K562 (cell line): ENCODE measurements at regions not wholly inside any gene's neighbourhood (a gene's known extent, or its start where the extent isn't known, plus 50 kb on each side); places are given as distances from the start of the nearest gene placed in this dataset.

Experiments used
- CTCF ChIP-seq, 3 experiments: IDR thresholded peaks in 2 of 3; conservative IDR thresholded peaks in 1 of 3; 2 replicates each; pipeline ENCODE4 v1.5.1; 2011 to 2012; ENCODE audit warnings: low read length in 3 of 3, mild to moderate bottlenecking in 3 of 3, control low read depth in 2 of 3, improper control_type of control experiment in 1 of 3, inconsistent platforms in 1 of 3, low read depth in 1 of 3, mixed read lengths in 1 of 3, moderate library complexity in 1 of 3; ENCODE audit not compliant: insufficient read depth in 2 of 3
- DPF2 ChIP-seq: fragments of 450-650 bp; IDR thresholded peaks from 2 replicates; pipeline ENCODE4 v1.6.1; 2016
- ETS1 ChIP-seq: conservative IDR thresholded peaks from 2 replicates; pipeline ENCODE4 v1.6.1; 2011; ENCODE audit warnings: low read depth, mild to moderate bottlenecking, low read length; ENCODE audit not compliant: control insufficient read depth
- ETV5 ChIP-seq: sonication (generic); formaldehyde crosslinking; IDR thresholded peaks from 2 replicates; pipeline ENCODE4 v1.4.0; 2020; ENCODE audit warnings: low read depth, mild to moderate bottlenecking, missing genetic modification reagents
- EZH2 ChIP-seq: IDR thresholded peaks from 2 replicates; pipeline ENCODE4 v1.6.1; 2012; ENCODE audit warnings: low read depth, mild to moderate bottlenecking, inconsistent platforms, low read length, borderline replicate concordance
- MIER1 ChIP-seq: fragments of 450-650 bp; IDR thresholded peaks from 2 replicates; pipeline ENCODE4 v1.6.1; 2016; ENCODE audit warnings: antibody characterized with exemption, mild to moderate bottlenecking, low read depth
- RAD21 ChIP-seq, 2 experiments: fragments of 250-450 bp in 1 of 2; fragments of 450-650 bp in 1 of 2; sonication (Bioruptor Pico) in 1 of 2; formaldehyde crosslinking in 1 of 2; IDR thresholded peaks in 1 of 2; conservative IDR thresholded peaks in 1 of 2; 2 replicates each; pipeline versions ENCODE4 v1.4.0 to v1.8.0; 2020 to 2022; ENCODE audit warnings: mild to moderate bottlenecking in 2 of 2, moderate library complexity in 1 of 2
- RBM39 ChIP-seq: fragments of 200-400 bp; formaldehyde crosslinking; optimal IDR thresholded peaks from 2 replicates; pipeline ENCODE3; 2018; ENCODE audit warnings: low read depth, low read length
- TRIM28 ChIP-seq: fragments of 450-650 bp; IDR thresholded peaks from 2 replicates; pipeline ENCODE4 v1.6.1; 2017
- ZFX ChIP-seq: sonication (generic); formaldehyde crosslinking; IDR thresholded peaks from 2 replicates; pipeline ENCODE4 v1.8.0; 2022; ENCODE audit warnings: mild to moderate bottlenecking, missing genetic modification reagents, moderate library complexity

GRCh38 chr3:101988596-101988995, 139.3 kb downstream of the NFKBIZ start:
- TF ChIP-seq ETV5 (no peak), TRIM28 (no peak), ETS1 (no peak), EZH2 (no peak), RBM39 (no peak), CTCF (IDR thresholded peaks at IDR 0.05 in 2 of 3, conservative IDR thresholded peaks at IDR 0.05 in 1 of 3; ENCODE audit: insufficient read depth in 2 of 3, low read depth in 1 of 3, low read length in 3 of 3) (no peak), MIER1 (no peak), DPF2 (no peak), RAD21 (CRISPR knock-in tag; conservative IDR thresholded peaks at IDR 0.05 in 1 of 2, IDR thresholded peaks at IDR 0.05 in 1 of 2) (no peak), ZFX (CRISPR knock-in tag) (no peak)
